Embryonic facial prominence (tissue), 1 donor: ENCODE measurements at regions not wholly inside any gene's neighbourhood (a gene's known extent, or its start where the extent isn't known, plus 50 kb on each side); places are given as distances from the start of the nearest gene placed in this dataset.

Source experiments
- DNase-seq: peaks from one replicate; pipeline ENCODE4 v3.0.0-alpha.2; 2016; ENCODE audit errors: extremely low spot score

DNA sequence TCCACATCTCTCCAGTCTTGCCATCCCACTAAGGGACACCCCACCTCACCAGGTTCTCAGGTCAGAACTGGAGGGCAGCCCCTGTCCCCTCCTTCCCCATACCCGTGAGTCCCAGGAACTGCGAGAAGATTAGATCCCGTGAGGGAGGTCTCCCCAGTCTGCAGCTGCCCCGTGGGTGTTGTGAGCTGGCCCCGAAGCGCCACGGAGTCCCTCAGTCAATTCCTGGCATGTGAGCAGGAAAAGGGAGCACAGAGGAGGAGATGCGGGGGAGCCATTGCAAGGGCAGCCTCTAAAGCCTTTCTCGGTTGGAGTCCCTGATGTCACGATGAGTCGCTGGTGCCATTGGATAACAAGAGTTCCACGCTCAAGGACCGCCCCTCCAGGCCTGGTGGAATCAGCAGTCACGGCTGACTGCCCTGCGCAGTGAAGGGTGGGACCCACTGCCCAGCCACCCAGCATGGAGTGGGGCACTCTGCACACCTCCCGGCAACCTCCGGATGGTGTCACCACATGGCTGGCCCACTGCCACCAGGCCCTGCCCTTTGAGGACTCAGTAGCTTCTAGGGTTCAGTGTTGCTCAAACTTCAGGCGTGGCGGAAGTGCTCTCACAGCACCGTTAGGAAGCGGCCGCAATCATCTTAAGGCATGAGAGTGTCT is 434.9 kb upstream of the MYT1L start:
- DNase-seq, result no peak

GRCh38 chr2:2765176-2765800 is 434.2 kb upstream of the MYT1L start:
- DNase-seq, result no peak

GRCh38 chr2:2764739-2765138 is 433.7 kb upstream of the MYT1L start:
- no peak for DNase-seq

- no peak for DNase-seq
These were observed 432.9 kb upstream of the MYT1L start for GRCh38 chr2:2764001-2764355.

GRCh38 chr2:2763351-2764000 is 432.4 kb upstream of the MYT1L start:
- no peak for DNase-seq

GRCh38 chr2:2762913-2763312 is 431.8 kb upstream of the MYT1L start:
- DNase-seq, result no peak

DNA sequence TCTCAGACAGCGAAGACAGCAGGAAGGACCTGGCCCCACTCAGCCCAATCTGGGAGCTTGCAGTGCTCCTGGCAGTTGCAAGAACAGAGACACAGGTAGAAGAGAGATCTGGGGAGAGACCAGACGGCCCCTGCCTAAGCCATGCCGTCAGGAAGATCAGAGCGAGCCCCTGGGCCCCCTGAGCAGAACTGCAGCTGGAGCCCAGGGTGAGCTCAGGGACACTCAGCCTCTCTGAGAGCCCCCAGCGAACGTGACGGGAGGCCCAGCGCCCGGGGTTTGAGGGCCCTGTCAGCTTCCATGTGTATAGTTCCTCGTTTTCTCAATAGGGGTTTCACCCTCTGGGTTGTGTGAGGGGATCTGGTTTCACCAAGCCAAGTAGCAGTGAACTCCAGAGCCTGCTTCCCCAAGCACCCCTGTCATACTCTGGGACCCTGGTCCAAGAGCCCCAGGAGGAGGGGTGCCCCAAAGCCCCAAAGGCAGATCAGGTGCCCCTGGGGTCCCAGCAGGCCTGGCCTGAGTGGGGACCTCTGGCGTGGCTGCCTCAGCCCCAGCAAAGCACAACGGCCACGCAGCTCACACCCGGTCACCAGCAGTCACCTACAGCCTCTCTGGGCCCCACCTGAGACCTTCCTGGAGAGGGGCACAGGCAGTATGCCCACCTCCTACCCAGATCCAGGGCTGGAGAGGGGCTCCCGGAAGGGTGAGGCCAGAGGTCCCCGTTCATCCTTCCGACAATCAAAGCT is 431.3 kb upstream of the MYT1L start:
- DNase-seq, result no peak

DNA sequence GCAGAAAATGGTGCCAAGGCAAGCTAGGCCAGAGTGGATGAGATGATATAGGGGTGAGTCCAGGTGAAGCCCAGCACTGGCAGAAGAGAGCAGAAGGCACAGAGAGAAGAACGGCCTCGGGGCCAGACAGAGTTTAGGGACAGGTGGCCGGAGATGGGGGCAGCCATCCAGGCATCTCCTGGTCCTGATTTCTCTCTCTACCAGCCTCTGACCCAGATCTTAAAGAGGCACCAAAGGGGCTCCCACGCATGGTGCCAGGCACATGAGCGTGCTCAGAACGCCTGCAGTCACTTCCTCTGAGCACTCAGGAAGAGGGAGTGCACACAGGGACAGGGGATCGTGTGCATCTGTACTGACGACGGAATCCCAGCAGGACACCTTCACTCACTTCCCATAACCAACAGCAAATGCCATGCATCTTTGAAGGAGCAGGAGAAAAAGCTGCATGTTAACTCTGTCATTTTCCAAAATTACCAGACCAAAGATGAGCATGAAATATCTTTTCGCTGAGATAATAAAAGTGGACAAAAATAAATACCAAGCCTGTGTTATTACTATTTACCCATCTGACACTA is 427.8 kb upstream of the MYT1L start:
- no peak for DNase-seq

GRCh38 chr2:2757764-2758163 is 426.7 kb upstream of the MYT1L start:
- DNase-seq, result no peak

GRCh38 chr2:2756886-2757285 is 425.8 kb upstream of the MYT1L start:
- DNase-seq, result no peak

- no peak for DNase-seq
These were observed 424.9 kb upstream of the MYT1L start for GRCh38 chr2:2755990-2756389.

GRCh38 chr2:2754940-2755339 is 423.9 kb upstream of the MYT1L start:
- DNase-seq, result no peak

DNA sequence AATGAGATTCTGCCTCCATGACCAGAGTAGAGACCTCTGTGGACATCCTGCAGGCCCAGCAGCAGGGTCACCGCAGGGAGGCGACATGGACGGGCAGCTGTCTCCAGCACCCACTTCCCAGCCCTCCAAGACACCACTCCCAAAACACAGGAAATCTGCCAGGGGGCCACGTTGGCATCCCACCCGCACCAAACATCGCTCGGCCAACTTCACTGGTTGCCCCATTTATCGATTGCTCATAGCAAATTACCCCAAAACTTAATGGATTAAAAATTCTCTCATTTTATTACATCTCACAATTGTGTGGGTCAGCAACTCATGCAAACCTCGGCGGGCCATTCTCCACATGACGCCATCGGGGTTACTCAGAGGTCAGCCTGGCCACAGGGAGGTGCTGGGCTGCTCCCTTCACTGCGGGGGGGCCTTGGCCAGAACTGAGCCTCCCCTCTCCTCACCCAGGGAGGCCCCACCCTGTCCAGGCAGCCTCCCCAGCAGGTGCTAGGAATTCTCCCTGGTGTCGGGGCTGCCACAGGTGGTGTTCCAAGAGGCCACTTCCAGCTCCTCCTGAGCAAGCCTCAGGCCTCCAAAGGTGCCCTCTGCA is 420.7 kb upstream of the MYT1L start:
- DNase-seq, result no peak

- no peak for DNase-seq
These were observed 420.0 kb upstream of the MYT1L start for GRCh38 chr2:2750867-2751714.

DNA sequence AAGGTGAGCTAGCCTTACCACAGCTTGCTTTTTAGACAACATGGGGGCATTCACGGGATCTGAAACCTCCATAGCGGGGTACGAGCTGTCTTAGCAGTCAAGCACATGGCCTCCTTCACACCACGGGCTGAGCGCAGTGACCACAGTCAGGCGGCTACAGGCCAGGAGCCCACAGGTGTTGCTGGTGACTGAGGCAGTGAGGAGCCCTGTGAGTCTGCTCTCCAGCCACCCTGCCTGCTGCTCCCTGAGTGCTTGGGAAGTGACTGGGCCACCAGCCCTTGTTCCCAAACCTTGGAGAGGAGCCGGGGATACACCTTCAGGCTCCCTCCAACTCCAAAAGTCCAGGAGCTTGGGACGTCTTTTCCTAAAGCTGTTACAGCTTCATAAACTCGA is 418.1 kb upstream of the MYT1L start:
- DNase-seq, result no peak

GRCh38 chr2:2748399-2749205 is 417.5 kb upstream of the MYT1L start:
- no peak for DNase-seq

DNA sequence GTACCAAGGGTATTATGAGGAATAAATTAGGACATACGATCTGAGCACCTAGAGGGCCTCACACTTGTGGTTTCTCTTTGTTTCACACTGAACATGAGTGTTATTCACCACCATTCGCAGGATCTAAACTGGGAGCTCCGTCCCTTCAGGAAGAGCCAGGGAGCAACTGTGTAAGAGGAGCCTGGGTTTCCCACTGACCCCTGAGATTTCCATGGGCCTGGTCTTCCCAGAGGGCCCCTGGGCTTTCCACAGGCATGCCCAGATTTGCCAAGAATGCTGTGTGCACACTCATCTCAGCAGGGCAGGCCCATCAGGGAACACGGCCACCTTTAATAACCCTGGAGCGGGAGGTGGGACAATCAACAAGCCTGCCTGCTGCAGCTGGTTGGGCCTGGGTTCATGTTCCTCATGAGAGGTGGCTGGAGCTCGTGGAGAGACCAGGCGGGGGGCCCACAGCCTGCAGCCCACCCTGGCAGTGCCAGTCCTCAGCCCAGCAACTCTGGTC is 416.8 kb upstream of the MYT1L start:
- no peak for DNase-seq

- no peak for DNase-seq
These were observed 415.7 kb upstream of the MYT1L start for GRCh38 chr2:2746731-2747130.

DNA sequence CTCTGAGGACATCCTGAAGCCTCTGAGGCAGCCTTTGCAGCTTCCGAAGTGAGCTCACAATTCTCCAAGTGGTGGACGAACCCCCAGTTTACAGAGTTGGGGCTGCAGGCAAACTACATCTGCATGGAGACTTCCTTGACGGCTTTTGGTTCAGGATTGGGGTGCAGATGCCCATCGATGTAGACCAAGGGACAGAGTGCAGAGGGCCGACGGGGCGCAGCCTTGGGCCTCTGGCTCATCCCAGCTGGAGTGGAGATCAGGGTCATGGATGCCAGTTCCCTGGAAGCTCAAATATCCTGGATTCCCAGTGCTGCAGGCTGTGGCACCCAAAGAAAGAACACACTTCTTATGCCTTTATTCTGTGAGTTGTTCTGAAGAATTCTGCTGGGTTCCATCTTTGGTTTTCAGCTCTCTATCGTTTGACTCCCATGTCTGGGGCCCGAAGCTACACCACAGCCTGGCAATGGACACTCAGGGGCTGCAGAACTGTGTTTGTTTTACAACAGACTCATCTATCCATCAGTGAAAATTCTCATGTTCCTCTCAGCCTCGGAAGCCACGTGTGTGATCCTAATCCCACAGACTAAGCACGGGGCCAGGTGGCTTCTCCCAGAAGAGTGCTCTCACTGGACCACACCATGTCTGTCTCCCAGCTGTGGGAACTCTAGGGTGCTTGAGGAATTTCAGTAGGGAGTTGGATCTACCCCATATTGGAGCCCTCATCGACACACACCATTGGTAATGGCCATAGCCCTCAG is 414.1 kb upstream of the MYT1L start:
- no peak for DNase-seq
